Gastroesophageal sphincter (tissue), 3 donors: ENCODE measurements at regions not wholly inside any gene's neighbourhood (a gene's known extent, or its start where the extent isn't known, plus 50 kb on each side); places are given as distances from the start of the nearest gene placed in this dataset.

Source experiments
- EP300 ChIP-seq: sonication (generic); formaldehyde crosslinking; IDR thresholded peaks from one replicate; pipeline ENCODE4 v1.6.1; 2017; ENCODE audit warnings: antibody characterized with exemption, mild to moderate bottlenecking
- POLR2A ChIP-seq, 2 donors: fragments of 450-650 bp; IDR thresholded peaks; one replicate each; pipeline ENCODE4 v1.6.1; 2017; ENCODE audit warnings: antibody characterized with exemption in 2 of 2, mild to moderate bottlenecking in 2 of 2, moderate library complexity in 1 of 2
- POLR2AphosphoS5 ChIP-seq: sonication (generic); formaldehyde crosslinking; IDR thresholded peaks from one replicate; pipeline ENCODE4 v1.6.1; 2017; ENCODE audit warnings: antibody characterized with exemption
- TF ChIP-seq, protein P1 (sequence below), 4 experiments: fragments of 200-600 bp in 2 of 4; fragments of 450-650 bp in 2 of 4; sonication (generic) in 1 of 4; IDR thresholded peaks; one replicate each; pipeline ENCODE4 v1.5.1; 2017 to 2019; ENCODE audit warnings: antibody characterized with exemption in 4 of 4, mild to moderate bottlenecking in 2 of 4, moderate library complexity in 2 of 4

DNA sequence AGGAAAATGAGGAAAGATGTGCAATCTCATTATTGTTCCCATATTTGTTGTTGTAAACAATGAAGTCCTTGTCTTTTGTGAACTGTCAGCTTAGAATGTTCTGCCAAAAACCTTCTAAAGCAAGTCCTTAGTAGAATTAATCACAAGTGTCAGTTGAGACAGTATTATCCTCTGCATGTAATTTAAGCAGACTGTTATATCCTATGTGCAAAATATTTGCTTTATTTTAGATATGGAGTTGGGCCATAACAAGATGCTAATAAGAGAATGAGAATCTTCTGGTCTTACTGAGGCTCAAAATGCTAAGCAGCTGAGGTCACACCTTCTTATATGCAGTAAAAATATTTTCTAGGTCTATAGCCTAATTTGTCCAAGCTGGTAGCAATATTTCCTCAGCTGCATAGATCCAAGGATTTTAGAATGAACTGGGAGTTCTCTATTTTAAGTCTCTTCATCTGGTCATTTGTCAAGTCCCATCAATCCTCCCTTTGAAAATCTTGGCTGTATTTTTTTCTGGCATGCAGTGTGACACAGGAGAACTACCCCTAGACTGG, 222.3 kb upstream of the NAV3 start:
- TF ChIP-seq, protein P1, sequence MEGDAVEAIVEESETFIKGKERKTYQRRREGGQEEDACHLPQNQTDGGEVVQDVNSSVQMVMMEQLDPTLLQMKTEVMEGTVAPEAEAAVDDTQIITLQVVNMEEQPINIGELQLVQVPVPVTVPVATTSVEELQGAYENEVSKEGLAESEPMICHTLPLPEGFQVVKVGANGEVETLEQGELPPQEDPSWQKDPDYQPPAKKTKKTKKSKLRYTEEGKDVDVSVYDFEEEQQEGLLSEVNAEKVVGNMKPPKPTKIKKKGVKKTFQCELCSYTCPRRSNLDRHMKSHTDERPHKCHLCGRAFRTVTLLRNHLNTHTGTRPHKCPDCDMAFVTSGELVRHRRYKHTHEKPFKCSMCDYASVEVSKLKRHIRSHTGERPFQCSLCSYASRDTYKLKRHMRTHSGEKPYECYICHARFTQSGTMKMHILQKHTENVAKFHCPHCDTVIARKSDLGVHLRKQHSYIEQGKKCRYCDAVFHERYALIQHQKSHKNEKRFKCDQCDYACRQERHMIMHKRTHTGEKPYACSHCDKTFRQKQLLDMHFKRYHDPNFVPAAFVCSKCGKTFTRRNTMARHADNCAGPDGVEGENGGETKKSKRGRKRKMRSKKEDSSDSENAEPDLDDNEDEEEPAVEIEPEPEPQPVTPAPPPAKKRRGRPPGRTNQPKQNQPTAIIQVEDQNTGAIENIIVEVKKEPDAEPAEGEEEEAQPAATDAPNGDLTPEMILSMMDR (IDR thresholded peaks at IDR 0.05) = no peak
- no peak for TF ChIP-seq POLR2A (IDR thresholded peaks at IDR 0.05)
- TF ChIP-seq POLR2AphosphoS5 = no peak
- TF ChIP-seq EP300 = no peak
